K562 (cell line): ENCODE measurements at regions not wholly inside any gene's neighbourhood (a gene's known extent, or its start where the extent isn't known, plus 50 kb on each side); places are given as distances from the start of the nearest gene placed in this dataset.

Experiments used
- ATAC-seq: fragments of 200-7000 bp; cut with Tn5 transposase; 3 replicates; pipeline ENCODE4 v1.9.1; 2020; ENCODE audit warnings: moderate library complexity
- BruUV-seq: library from RNA; stranded (reverse); fragments of 400-500 nt; replicated peaks from 2 replicates; lab custom pipeline; 2021; lab: Mats Ljungman, UMichigan
- CTCF ChIA-PET: fragments of 300-600 bp; formaldehyde crosslinking; extraction: SDS; loops from one replicate; lab custom pipeline; 2021; ENCODE audit warnings: low intra/inter-chr PET ratio; lab: Yijun Ruan, JAX
- POLR2A ChIA-PET: fragments of 300-600, 350-650 bp; sonication (Branson Sonifier 250); formaldehyde crosslinking; extraction: SDS; loops from one replicate; lab custom pipeline; 2021; ENCODE audit warnings: antibody characterized with exemption, inconsistent platforms; lab: Yijun Ruan, JAX
- DNase-seq, 4 experiments: peaks; one replicate each; pipeline versions ENCODE4 v3.0.0 to v3.0.0-alpha.2; 2011 to 2018; ENCODE audit warnings: low spot score in 3 of 4, mixed read lengths in 3 of 4; ENCODE audit errors: extremely low read depth in 1 of 4
- FAIRE-seq: peaks from 2 replicates; lab custom pipeline; 2011; peaks lifted over from hg19 to GRCh38; lab: Jason Lieb, UNC
- H2AFZ ChIP-seq: 2 replicates; pipeline ENCODE4 v1.6.0; 2011; ENCODE audit warnings: low read depth, low read length, control low read depth, inconsistent platforms
- H3K27ac ChIP-seq: fragments of 200-600 bp; 3 replicates; pipeline ENCODE4 v1.8.0; 2011; ENCODE audit warnings: low read depth, mild to moderate bottlenecking, control low read depth, inconsistent platforms, low read length, moderate library complexity, mixed read lengths; ENCODE audit errors: extremely low read depth
- H3K27me3 ChIP-seq, 2 experiments: fragments of 300-600 bp in 1 of 2; 2 replicates in 1 of 2; 3 replicates in 1 of 2; pipeline versions ENCODE4 v1.6.0 to v1.8.0; 2011; ENCODE audit warnings: inconsistent platforms in 2 of 2, low read length in 2 of 2, mild to moderate bottlenecking in 1 of 2, mixed read lengths in 1 of 2, moderate library complexity in 1 of 2; ENCODE audit not compliant: control insufficient read depth in 2 of 2, insufficient read depth in 2 of 2
- H3K36me3 ChIP-seq: fragments of 300-600 bp; 3 replicates; pipeline ENCODE4 v1.8.0; 2011; ENCODE audit warnings: mild to moderate bottlenecking, low read length, inconsistent platforms; ENCODE audit not compliant: control insufficient read depth, insufficient read depth
- H3K4me1 ChIP-seq, 2 experiments: fragments of 200-600 bp in 1 of 2; replicated peaks in 1 of 2; 2 replicates in 1 of 2; 3 replicates in 1 of 2; pipeline versions ENCODE4 v1.5.1 to v1.8.0; 2011; ENCODE audit warnings: inconsistent platforms in 2 of 2, low read length in 2 of 2, mild to moderate bottlenecking in 1 of 2, mixed read lengths in 1 of 2, moderate library complexity in 1 of 2; ENCODE audit not compliant: control insufficient read depth in 2 of 2, insufficient read depth in 2 of 2
- H3K4me2 ChIP-seq: 2 replicates; pipeline ENCODE4 v1.6.1; 2011; ENCODE audit warnings: low read length, control low read depth, inconsistent platforms, mixed read lengths; ENCODE audit not compliant: insufficient read depth
- H3K4me3 ChIP-seq: fragments of 200-600 bp; sonication (generic), shearing (Covaris generic); 2 replicates; pipeline ENCODE4 v1.5.1; 2016; ENCODE audit warnings: control low read depth, inconsistent platforms
- H3K79me2 ChIP-seq: fragments of 200-600 bp; 3 replicates; pipeline ENCODE4 v1.8.0; 2011; ENCODE audit warnings: low read length, inconsistent platforms; ENCODE audit not compliant: control insufficient read depth, insufficient read depth
- H3K9ac ChIP-seq, 2 experiments: 2 replicates each; pipeline versions ENCODE4 v1.6.0 to v1.6.1; 2011; ENCODE audit warnings: low read depth in 2 of 2, low read length in 2 of 2, control low read depth in 1 of 2, inconsistent platforms in 1 of 2, mild to moderate bottlenecking in 1 of 2, mixed read lengths in 1 of 2; ENCODE audit not compliant: insufficient read depth in 1 of 2
- H3K9me1 ChIP-seq: one replicate; pipeline ENCODE4 v1.6.0; 2011; ENCODE audit warnings: inconsistent platforms, mild to moderate bottlenecking, low read length, moderate library complexity; ENCODE audit not compliant: control insufficient read depth, insufficient read depth
- H3K9me3 ChIP-seq: replicated peaks from 2 replicates; pipeline ENCODE4 v1.5.1; 2011; ENCODE audit warnings: low read depth, low read length, inconsistent platforms; ENCODE audit not compliant: control insufficient read depth, insufficient read depth
- H4K20me1 ChIP-seq: replicated peaks from 2 replicates; pipeline ENCODE4 v1.6.1; 2011; ENCODE audit warnings: low read length, inconsistent platforms, mixed read lengths; ENCODE audit not compliant: control insufficient read depth, insufficient read depth
- ETV5 ChIP-seq: sonication (generic); formaldehyde crosslinking; IDR thresholded peaks from 2 replicates; pipeline ENCODE4 v1.4.0; 2020; ENCODE audit warnings: low read depth, mild to moderate bottlenecking, missing genetic modification reagents
- GATAD2A ChIP-seq: fragments of 450-650 bp; IDR thresholded peaks from 2 replicates; pipeline ENCODE4 v1.6.1; 2017
- JUNB ChIP-seq: fragments of 450-650 bp; formaldehyde crosslinking; conservative IDR thresholded peaks from 2 replicates; pipeline ENCODE4 v1.4.0; 2020; ENCODE audit warnings: mild to moderate bottlenecking
- KLF16 ChIP-seq: IDR thresholded peaks from 2 replicates; pipeline ENCODE4 v1.6.1; 2016; ENCODE audit warnings: antibody characterized with exemption
- POLR3A ChIP-seq: IDR thresholded peaks from 2 replicates; pipeline ENCODE4 v1.6.1; 2011; ENCODE audit warnings: borderline replicate concordance, mild to moderate bottlenecking, moderate library complexity; ENCODE audit not compliant: insufficient read length, insufficient read depth; ENCODE audit errors: extremely low read depth
- U2AF2 ChIP-seq: fragments of 200-400 bp; formaldehyde crosslinking; optimal IDR thresholded peaks from 2 replicates; pipeline ENCODE3; 2017; ENCODE audit warnings: low read depth, mild to moderate bottlenecking, low read length
- ZNF239 ChIP-seq: fragments of 250-450 bp; sonication (Bioruptor Pico); IDR thresholded peaks from 2 replicates; pipeline ENCODE4 v1.4.0; 2020; ENCODE audit warnings: mild to moderate bottlenecking
- ZNF780A ChIP-seq: fragments of 250-450 bp; sonication (Bioruptor Pico); IDR thresholded peaks from 2 replicates; pipeline ENCODE4 v1.5.0; 2021; ENCODE audit warnings: mild to moderate bottlenecking
- WGBS: fragments of 100-300 bp; shearing (Covaris generic); methylation state at CpG from one replicate; pipeline ENCODE4 v1.1.6; 2016; ENCODE audit warnings: low coverage, mixed read lengths; ENCODE audit not compliant: insufficient coverage; ENCODE audit errors: missing lambda C conversion rate; 5-methylcytosine and 5-hydroxymethylcytosine counted together
- in situ Hi-C: fragments of 300-500 bp; cut with MboI; formaldehyde crosslinking; loops from 4 replicates; pipeline ENCODE4 v1.15.0; 2018; ENCODE audit warnings: inconsistent platforms, mixed read lengths
- intact Hi-C: fragments of 100-400 bp; cut with micrococcal nuclease; formaldehyde crosslinking; loops from 2 replicates; pipeline ENCODE4 v1.14.2; 2022
- TF ChIP-seq, protein P1 (sequence below): fragments of 250-450 bp; sonication (Bioruptor Pico); IDR thresholded peaks from 2 replicates; pipeline ENCODE4 v1.5.0; 2020; ENCODE audit warnings: mild to moderate bottlenecking
- TF ChIP-seq, protein P2 (sequence below): sonication (generic); formaldehyde crosslinking; IDR thresholded peaks from 2 replicates; pipeline ENCODE4 v1.8.1; 2023; ENCODE audit warnings: mild to moderate bottlenecking, missing genetic modification reagents, moderate library complexity
- TF ChIP-seq, protein P3 (sequence below): sonication (generic); formaldehyde crosslinking; IDR thresholded peaks from 2 replicates; pipeline ENCODE4 v1.8.1; 2022; ENCODE audit warnings: missing genetic modification reagents

DNA sequence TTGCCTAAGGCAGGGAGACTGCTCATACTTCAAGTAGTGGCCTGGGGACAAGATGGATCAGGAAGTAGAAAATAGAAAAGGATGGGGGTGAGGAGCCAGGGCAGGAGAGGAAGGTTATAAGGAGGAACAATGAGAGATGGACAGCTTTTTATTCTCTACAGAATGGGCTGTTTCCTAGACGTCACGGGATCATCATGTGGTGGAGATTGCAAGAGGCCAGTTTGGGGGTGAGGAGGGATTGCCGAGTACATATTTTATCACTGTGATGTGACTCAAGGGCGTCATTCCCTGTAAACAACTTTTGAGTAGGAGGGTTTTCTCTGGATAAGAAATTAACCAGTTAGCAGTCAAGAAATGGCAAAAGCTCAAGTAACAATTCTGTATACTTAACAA lies 406.3 kb downstream of the ETS1 start:
- Histone ChIP-seq H3K9ac (no peak overlapping the region), H3K4me1 (no peaks in the 10 kb centered on the region), H3K4me2 (no peak overlapping the region), H3K36me3 (no peaks in the 10 kb centered on the region), H3K27me3 (no peaks in the 10 kb centered on the region), H4K20me1 (no peaks in the 10 kb centered on the region), H3K27ac (no peak overlapping the region), H3K9me1 (no peaks in the 10 kb centered on the region), H3K4me3 (no peak overlapping the region), H3K79me2 (no peaks in the 10 kb centered on the region), H3K9me3 (peaks cover 2% of the 10 kb centered on the region; the same call in 1 of the 2 replicates), H2AFZ (no peak overlapping the region)
- ChIA-PET CTCF (no interaction called here), POLR2A (no interaction called here)
- TF ChIP-seq KLF16: no peak
- TF ChIP-seq ETV5 (CRISPR knock-in tag): no peak
- TF ChIP-seq POLR3A: no peak
- no peak for TF ChIP-seq U2AF2
- intact Hi-C loops: no loop called here
- no peak for DNase-seq
- in situ Hi-C loops: no loop called here
- no peak for ATAC-seq
- WGBS: 0% methylated on average over 4 of the region's 4 CpGs
- BruUV-seq: no TSS peak
- FAIRE-seq: no peak

DNA sequence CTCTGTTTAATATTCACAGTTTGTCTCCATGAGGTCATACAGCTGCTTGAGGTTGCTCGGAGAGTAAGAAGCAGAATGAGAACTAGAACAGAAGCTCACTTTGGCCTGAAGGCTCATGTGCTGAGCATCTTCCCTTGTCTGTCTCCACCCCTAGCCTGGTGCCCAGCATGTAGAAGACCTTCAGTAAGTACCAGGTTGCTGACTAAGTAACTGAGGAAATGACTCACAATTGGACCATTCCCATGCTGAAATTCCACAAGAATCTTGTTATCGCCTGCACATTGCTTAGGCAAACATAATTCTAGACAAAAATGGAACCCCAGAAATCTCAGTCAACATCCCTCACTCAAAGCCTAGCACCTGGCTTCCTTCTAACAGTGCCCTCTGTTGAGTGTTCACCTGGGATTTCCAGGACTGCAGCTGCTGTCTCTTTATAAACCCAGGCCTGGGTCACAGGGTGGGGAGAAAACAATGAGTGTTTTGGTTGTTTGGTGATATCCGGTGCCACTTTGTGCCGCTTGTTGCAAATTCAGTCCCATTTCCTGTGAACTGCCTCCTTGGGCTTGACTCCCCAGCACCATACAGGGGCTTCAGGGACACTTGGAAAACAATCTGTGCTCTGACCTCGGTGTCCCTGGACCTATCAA lies 406.8 kb downstream of the ETS1 start:
- no peak overlapping the region for H3K27ac ChIP-seq
- intact Hi-C loops (no loop called here), in situ Hi-C loops (no loop called here)
- no peak overlapping the region for H2AFZ ChIP-seq
- H3K9me1 ChIP-seq: no peaks in the 10 kb centered on the region
- no peaks in the 10 kb centered on the region for H4K20me1 ChIP-seq
- H3K4me2 ChIP-seq: no peak overlapping the region
- H3K79me2 ChIP-seq: no peaks in the 10 kb centered on the region
- DNase-seq (no peak), ATAC-seq (no peak), FAIRE-seq (no peak)
- POLR2A ChIA-PET: no interaction called here
- CTCF ChIA-PET: no interaction called here
- TF ChIP-seq, protein P1, sequence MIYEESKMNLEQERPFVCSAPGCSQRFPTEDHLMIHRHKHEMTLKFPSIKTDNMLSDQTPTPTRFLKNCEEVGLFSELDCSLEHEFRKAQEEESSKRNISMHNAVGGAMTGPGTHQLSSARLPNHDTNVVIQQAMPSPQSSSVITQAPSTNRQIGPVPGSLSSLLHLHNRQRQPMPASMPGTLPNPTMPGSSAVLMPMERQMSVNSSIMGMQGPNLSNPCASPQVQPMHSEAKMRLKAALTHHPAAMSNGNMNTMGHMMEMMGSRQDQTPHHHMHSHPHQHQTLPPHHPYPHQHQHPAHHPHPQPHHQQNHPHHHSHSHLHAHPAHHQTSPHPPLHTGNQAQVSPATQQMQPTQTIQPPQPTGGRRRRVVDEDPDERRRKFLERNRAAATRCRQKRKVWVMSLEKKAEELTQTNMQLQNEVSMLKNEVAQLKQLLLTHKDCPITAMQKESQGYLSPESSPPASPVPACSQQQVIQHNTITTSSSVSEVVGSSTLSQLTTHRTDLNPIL (CRISPR knock-in tag): no peak
- TF ChIP-seq ZNF239 (CRISPR knock-in tag) (no peak), GATAD2A (no peak), ZNF780A (CRISPR knock-in tag) (no peak), ETV5 (CRISPR knock-in tag) (no peak), JUNB (no peak)
- TF ChIP-seq, protein P2, sequence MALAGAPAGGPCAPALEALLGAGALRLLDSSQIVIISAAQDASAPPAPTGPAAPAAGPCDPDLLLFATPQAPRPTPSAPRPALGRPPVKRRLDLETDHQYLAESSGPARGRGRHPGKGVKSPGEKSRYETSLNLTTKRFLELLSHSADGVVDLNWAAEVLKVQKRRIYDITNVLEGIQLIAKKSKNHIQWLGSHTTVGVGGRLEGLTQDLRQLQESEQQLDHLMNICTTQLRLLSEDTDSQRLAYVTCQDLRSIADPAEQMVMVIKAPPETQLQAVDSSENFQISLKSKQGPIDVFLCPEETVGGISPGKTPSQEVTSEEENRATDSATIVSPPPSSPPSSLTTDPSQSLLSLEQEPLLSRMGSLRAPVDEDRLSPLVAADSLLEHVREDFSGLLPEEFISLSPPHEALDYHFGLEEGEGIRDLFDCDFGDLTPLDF (CRISPR knock-in tag): no peak
- TF ChIP-seq, protein P3, sequence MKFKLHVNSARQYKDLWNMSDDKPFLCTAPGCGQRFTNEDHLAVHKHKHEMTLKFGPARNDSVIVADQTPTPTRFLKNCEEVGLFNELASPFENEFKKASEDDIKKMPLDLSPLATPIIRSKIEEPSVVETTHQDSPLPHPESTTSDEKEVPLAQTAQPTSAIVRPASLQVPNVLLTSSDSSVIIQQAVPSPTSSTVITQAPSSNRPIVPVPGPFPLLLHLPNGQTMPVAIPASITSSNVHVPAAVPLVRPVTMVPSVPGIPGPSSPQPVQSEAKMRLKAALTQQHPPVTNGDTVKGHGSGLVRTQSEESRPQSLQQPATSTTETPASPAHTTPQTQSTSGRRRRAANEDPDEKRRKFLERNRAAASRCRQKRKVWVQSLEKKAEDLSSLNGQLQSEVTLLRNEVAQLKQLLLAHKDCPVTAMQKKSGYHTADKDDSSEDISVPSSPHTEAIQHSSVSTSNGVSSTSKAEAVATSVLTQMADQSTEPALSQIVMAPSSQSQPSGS (CRISPR knock-in tag): no peak
- H3K9me3 ChIP-seq: peaks cover 2% of the 10 kb centered on the region; the same call in 1 of the 2 replicates
- H3K4me3 ChIP-seq: no peak overlapping the region
- no peaks in the 10 kb centered on the region for H3K27me3 ChIP-seq
- no peaks in the 10 kb centered on the region for H3K36me3 ChIP-seq
- no TSS peak for BruUV-seq
- H3K4me1 ChIP-seq: no peaks in the 10 kb centered on the region
- 0% methylated on average over 5 of the region's 5 CpGs for WGBS
- H3K9ac ChIP-seq: no peak overlapping the region
